ENCODE measurements at regions not wholly inside any gene's neighbourhood (a gene's known extent, or its start where the extent isn't known, plus 50 kb on each side); places are given as distances from the start of the nearest gene placed in this dataset.

DNA sequence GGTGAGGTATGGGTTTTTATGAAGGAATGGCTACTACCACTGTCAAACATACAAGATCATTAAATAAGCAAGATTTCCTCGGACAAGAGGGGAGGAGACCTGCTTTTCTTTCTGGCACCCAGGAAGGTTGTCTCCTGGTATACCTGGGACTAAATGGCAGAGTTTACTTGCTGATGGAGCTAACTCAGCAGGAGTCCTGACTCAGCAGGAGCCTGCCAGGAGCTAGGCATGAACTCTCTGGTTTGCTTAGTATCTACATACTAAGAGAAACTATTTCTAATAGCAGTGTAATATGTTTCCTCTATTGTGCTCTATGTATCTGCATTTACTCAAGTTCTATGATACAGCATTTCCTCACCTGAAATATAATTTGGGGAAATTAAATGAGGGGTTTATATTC, 404.2 kb downstream of the RSL24D1 start:
- TF ChIP-seq POLR2A (IDR thresholded peaks at IDR 0.05; ENCODE audit: low read length) (no peak), CTCF (IDR thresholded peaks at IDR 0.05) (no peak), MYC (IDR thresholded peaks at IDR 0.05; ENCODE audit: borderline replicate concordance, low read length) (no peak), USF2 (IDR thresholded peaks at IDR 0.05) (no peak), CBX2 (IDR thresholded peaks at IDR 0.05; ENCODE audit: borderline replicate concordance, low read depth) (no peak), EP300 (IDR thresholded peaks at IDR 0.05) (no peak), JUNB (IDR thresholded peaks at IDR 0.05) (no peak), MAX (IDR thresholded peaks at IDR 0.05) (no peak)

All from A549 (cell line).